H9 (cell line): ENCODE measurements at regions not wholly inside any gene's neighbourhood (a gene's known extent, or its start where the extent isn't known, plus 50 kb on each side); places are given as distances from the start of the nearest gene placed in this dataset.

Source experiments
- DNase-seq: peaks from one replicate; pipeline ENCODE4 v3.0.0-alpha.2; 2017
- H2AFZ ChIP-seq: one replicate; pipeline ENCODE4 v1.6.1; 2013; ENCODE audit warnings: mild to moderate bottlenecking, low read length, control low read depth, moderate library complexity
- H2AK5ac ChIP-seq: 2 replicates; pipeline ENCODE4 v1.6.1; 2013; ENCODE audit warnings: low read length, control low read depth, mixed read lengths; ENCODE audit not compliant: insufficient read length
- H2BK120ac ChIP-seq: one replicate; pipeline ENCODE4 v1.6.1; 2013; ENCODE audit warnings: low read depth, mild to moderate bottlenecking, low read length, control low read depth, inconsistent platforms; ENCODE audit not compliant: poor library complexity, severe bottlenecking
- H2BK12ac ChIP-seq: 2 replicates; pipeline ENCODE4 v1.6.1; 2013; ENCODE audit warnings: low read length, control low read depth, mixed read lengths, low read depth; ENCODE audit not compliant: insufficient read length
- H2BK15ac ChIP-seq: 2 replicates; pipeline ENCODE4 v1.6.1; 2013; ENCODE audit warnings: low read depth, low read length, control low read depth
- H2BK20ac ChIP-seq: one replicate; pipeline ENCODE4 v1.6.1; 2013; ENCODE audit warnings: low read depth, mild to moderate bottlenecking, low read length, control low read depth, inconsistent platforms; ENCODE audit not compliant: poor library complexity, severe bottlenecking
- H2BK5ac ChIP-seq: 2 replicates; pipeline ENCODE4 v1.6.1; 2013; ENCODE audit warnings: low read length, control low read depth, mixed read lengths; ENCODE audit not compliant: insufficient read length
- H3K14ac ChIP-seq: 2 replicates; pipeline ENCODE4 v1.6.1; 2013; ENCODE audit warnings: low read length, control low read depth; ENCODE audit not compliant: insufficient read depth
- H3K18ac ChIP-seq: 2 replicates; pipeline ENCODE4 v1.6.1; 2013; ENCODE audit warnings: low read depth, mild to moderate bottlenecking, mixed read lengths, low read length, control low read depth; ENCODE audit not compliant: insufficient read length
- H3K23ac ChIP-seq: 2 replicates; pipeline ENCODE4 v1.6.1; 2013; ENCODE audit warnings: low read length, control low read depth, mixed read lengths, low read depth; ENCODE audit not compliant: insufficient read length
- H3K23me2 ChIP-seq: 2 replicates; pipeline ENCODE4 v1.6.1; 2013; ENCODE audit warnings: low read depth, mild to moderate bottlenecking, mixed read lengths, low read length, control low read depth; ENCODE audit not compliant: insufficient read length, poor library complexity, severe bottlenecking
- H3K27ac ChIP-seq: 2 replicates; pipeline ENCODE4 v1.5.1; 2013; ENCODE audit warnings: low read length, control low read depth, mixed read lengths, low read depth; ENCODE audit not compliant: insufficient read length
- H3K27me3 ChIP-seq: 2 replicates; pipeline ENCODE4 v1.6.1; 2013; ENCODE audit warnings: low read length, control low read depth, inconsistent platforms; ENCODE audit not compliant: insufficient read depth
- H3K4ac ChIP-seq: 2 replicates; pipeline ENCODE4 v1.6.1; 2013; ENCODE audit warnings: low read depth, mild to moderate bottlenecking, control low read depth, inconsistent platforms, low read length, moderate library complexity
- H3K4me1 ChIP-seq: 2 replicates; pipeline ENCODE4 v1.6.1; 2013; ENCODE audit warnings: low read length, control low read depth, inconsistent platforms; ENCODE audit not compliant: insufficient read depth
- H3K4me2 ChIP-seq: 2 replicates; pipeline ENCODE4 v1.6.1; 2013; ENCODE audit warnings: low read length, control low read depth, mixed read lengths; ENCODE audit not compliant: insufficient read length, insufficient read depth
- H3K56ac ChIP-seq: 2 replicates; pipeline ENCODE4 v1.6.1; 2013; ENCODE audit warnings: low read depth, mild to moderate bottlenecking, mixed read lengths, low read length, control low read depth; ENCODE audit not compliant: insufficient read length
- H3K79me1 ChIP-seq: 2 replicates; pipeline ENCODE4 v1.6.1; 2013; ENCODE audit warnings: low read depth, mild to moderate bottlenecking, moderate library complexity, low read length, control low read depth, inconsistent platforms; ENCODE audit not compliant: insufficient read depth, poor library complexity, severe bottlenecking
- H3K79me2 ChIP-seq: 2 replicates; pipeline ENCODE4 v1.6.1; 2013; ENCODE audit warnings: low read length, control low read depth, inconsistent platforms; ENCODE audit not compliant: insufficient read depth
- H3K9ac ChIP-seq: 2 replicates; pipeline ENCODE4 v1.6.1; 2013; ENCODE audit warnings: low read length, control low read depth, mixed read lengths; ENCODE audit not compliant: insufficient read length; ENCODE audit errors: extremely low read depth
- H3K9me3 ChIP-seq: one replicate; pipeline ENCODE4 v1.6.1; 2013; ENCODE audit warnings: low read depth, low read length, inconsistent platforms; ENCODE audit not compliant: control insufficient read depth
- H3T11ph ChIP-seq: one replicate; pipeline ENCODE4 v1.6.1; 2013; ENCODE audit warnings: mild to moderate bottlenecking, low read length, control low read depth, inconsistent platforms
- H4K20me1 ChIP-seq: one replicate; pipeline ENCODE4 v1.6.1; 2013; ENCODE audit not compliant: control insufficient read depth, insufficient read length, insufficient read depth
- H4K5ac ChIP-seq: 2 replicates; pipeline ENCODE4 v1.6.1; 2013; ENCODE audit warnings: low read depth, mild to moderate bottlenecking, mixed read lengths, low read length, control low read depth; ENCODE audit not compliant: insufficient read length
- H4K8ac ChIP-seq: replicated peaks from 2 replicates; pipeline ENCODE4 v1.6.1; 2013; ENCODE audit warnings: low read length, control low read depth, mixed read lengths, low read depth; ENCODE audit not compliant: insufficient read length
- H4K91ac ChIP-seq: 2 replicates; pipeline ENCODE4 v1.6.1; 2013; ENCODE audit warnings: low read depth, mild to moderate bottlenecking, moderate library complexity, mixed read lengths, low read length, control low read depth; ENCODE audit not compliant: insufficient read length
- H3K27ac Mint-ChIP-seq, 3 experiments: 2 replicates in 2 of 3; 3 replicates in 1 of 3; pipeline ENCODE4 v1.8.0; 2020 to 2021; ENCODE audit warnings: mixed read lengths in 3 of 3, mild to moderate bottlenecking in 1 of 3, moderate library complexity in 1 of 3
- H3K27me3 Mint-ChIP-seq: 2 replicates; pipeline ENCODE4 v1.8.0; 2021; ENCODE audit warnings: low read depth, mild to moderate bottlenecking, moderate library complexity, mixed read lengths
- H3K36me3 Mint-ChIP-seq, 3 experiments: 2 replicates in 2 of 3; 3 replicates in 1 of 3; pipeline ENCODE4 v1.8.0; 2020 to 2021; ENCODE audit warnings: low read depth in 3 of 3, mixed read lengths in 3 of 3; ENCODE audit not compliant: insufficient read depth in 1 of 3
- H3K4me1 Mint-ChIP-seq, 2 experiments: 2 replicates each; pipeline ENCODE4 v1.8.0; 2020; ENCODE audit warnings: mixed read lengths in 2 of 2
- H3K4me3 Mint-ChIP-seq, 2 experiments: 2 replicates in 1 of 2; 3 replicates in 1 of 2; pipeline ENCODE4 v1.8.0; 2020 to 2021; ENCODE audit warnings: mild to moderate bottlenecking in 2 of 2, mixed read lengths in 2 of 2, moderate library complexity in 1 of 2
- H3K9me3 Mint-ChIP-seq, 2 experiments: 2 replicates in 1 of 2; 3 replicates in 1 of 2; pipeline ENCODE4 v1.8.0; 2020; ENCODE audit warnings: mild to moderate bottlenecking in 2 of 2, mixed read lengths in 2 of 2, moderate library complexity in 1 of 2
- WGBS: extraction: QIAGEN DNeasy Blood & Tissue Kit; methylation state at CpG from one replicate; pipeline ENCODE4 v1.1.7; 2013; ENCODE audit warnings: missing lambda C conversion rate, low lambda C conversion rate, mixed read lengths; ENCODE audit not compliant: insufficient read length; ENCODE audit errors: extremely low coverage; 5-methylcytosine and 5-hydroxymethylcytosine counted together
- TF ChIP-seq, protein P1 (sequence below): fragments of 200-600 bp; sonication (generic); conservative IDR thresholded peaks from 3 replicates; pipeline ENCODE4 v1.8.0; 2021; ENCODE audit warnings: antibody characterized with exemption, mild to moderate bottlenecking

DNA sequence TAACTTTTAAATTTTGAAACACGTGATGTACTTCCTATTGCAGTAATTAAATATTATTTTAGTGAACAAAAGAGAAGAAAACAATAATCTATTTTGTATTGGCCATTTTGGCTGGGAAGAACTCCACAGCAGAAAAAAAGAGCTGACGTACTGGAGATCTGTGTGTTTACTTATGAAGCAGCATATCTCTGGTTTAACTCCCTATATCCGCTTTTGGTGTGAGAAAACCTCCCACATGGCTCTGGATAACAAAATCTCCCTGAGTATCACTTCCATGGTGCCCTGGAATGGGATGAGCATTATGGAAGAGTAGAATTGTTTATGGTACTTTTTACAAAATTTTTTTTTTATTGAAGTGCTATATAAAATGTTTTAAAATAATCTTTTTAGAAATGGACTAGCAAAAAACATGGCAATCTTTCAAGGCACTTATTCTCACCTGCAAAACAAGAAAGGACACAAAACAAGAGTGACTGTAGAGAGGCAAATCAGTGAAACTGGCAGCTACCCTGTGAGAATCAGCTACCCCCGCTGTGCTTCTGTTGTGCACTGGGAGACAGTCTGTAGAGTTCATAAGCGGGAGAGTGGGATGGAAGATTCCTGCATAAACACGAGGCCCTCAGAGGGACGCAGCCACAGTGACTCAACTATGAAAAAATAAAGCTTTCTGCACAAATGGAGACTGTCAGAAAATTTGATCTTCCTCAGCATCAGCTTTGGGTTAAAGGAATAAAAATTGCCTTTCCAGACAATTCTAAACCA, 762.2 kb upstream of the HS6ST1 start:
- no peak overlapping the region for H2BK120ac ChIP-seq
- H4K91ac ChIP-seq, result no peak overlapping the region
- TF ChIP-seq, protein P1, sequence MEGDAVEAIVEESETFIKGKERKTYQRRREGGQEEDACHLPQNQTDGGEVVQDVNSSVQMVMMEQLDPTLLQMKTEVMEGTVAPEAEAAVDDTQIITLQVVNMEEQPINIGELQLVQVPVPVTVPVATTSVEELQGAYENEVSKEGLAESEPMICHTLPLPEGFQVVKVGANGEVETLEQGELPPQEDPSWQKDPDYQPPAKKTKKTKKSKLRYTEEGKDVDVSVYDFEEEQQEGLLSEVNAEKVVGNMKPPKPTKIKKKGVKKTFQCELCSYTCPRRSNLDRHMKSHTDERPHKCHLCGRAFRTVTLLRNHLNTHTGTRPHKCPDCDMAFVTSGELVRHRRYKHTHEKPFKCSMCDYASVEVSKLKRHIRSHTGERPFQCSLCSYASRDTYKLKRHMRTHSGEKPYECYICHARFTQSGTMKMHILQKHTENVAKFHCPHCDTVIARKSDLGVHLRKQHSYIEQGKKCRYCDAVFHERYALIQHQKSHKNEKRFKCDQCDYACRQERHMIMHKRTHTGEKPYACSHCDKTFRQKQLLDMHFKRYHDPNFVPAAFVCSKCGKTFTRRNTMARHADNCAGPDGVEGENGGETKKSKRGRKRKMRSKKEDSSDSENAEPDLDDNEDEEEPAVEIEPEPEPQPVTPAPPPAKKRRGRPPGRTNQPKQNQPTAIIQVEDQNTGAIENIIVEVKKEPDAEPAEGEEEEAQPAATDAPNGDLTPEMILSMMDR, result no peak
- no peak overlapping the region for H3K4me3 Mint-ChIP-seq
- no peak overlapping the region for H3K4ac ChIP-seq
- H3K18ac ChIP-seq, result no peak overlapping the region
- H3K14ac ChIP-seq, result no peak overlapping the region
- no peaks in the 10 kb centered on the region for H3K9me3 ChIP-seq
- H4K20me1 ChIP-seq, result no peaks in the 10 kb centered on the region
- H3K23ac ChIP-seq, result no peak overlapping the region
- no peak overlapping the region for H2BK15ac ChIP-seq
- H2BK5ac ChIP-seq, result no peak overlapping the region
- H3K36me3 Mint-ChIP-seq, result no peaks in the 10 kb centered on the region
- H4K5ac ChIP-seq, result no peak overlapping the region
- no peak overlapping the region for H3K27ac ChIP-seq
- no peaks in the 10 kb centered on the region for H3K9me3 Mint-ChIP-seq
- no CpG with 5 or more reads among the region's 7 CpGs for WGBS
- peaks cover 32 to 33% of the 10 kb centered on the region in 2 experiments for H3K4me1 Mint-ChIP-seq
- H3K27ac Mint-ChIP-seq, result no peak overlapping the region
- no peak overlapping the region for H2BK12ac ChIP-seq
- DNase-seq, result no peak
- H3T11ph ChIP-seq, result no peak overlapping the region
- no peaks in the 10 kb centered on the region for H3K23me2 ChIP-seq
- no peak overlapping the region for H2AK5ac ChIP-seq
- H3K4me2 ChIP-seq, result no peak overlapping the region
- H3K27me3 ChIP-seq, result no peaks in the 10 kb centered on the region
- H3K79me2 ChIP-seq, result no peaks in the 10 kb centered on the region
- H3K56ac ChIP-seq, result no peak overlapping the region
- H4K8ac ChIP-seq, result no peak overlapping the region
- H2AFZ ChIP-seq, result no peak overlapping the region
- H3K9ac ChIP-seq, result no peak overlapping the region
- H3K27me3 Mint-ChIP-seq, result no peaks in the 10 kb centered on the region; the same call in 1 of the 2 replicates
- no peaks in the 10 kb centered on the region; the same call in 1 of the 2 replicates for H3K4me1 ChIP-seq
- no peak overlapping the region for H2BK20ac ChIP-seq
- no peaks in the 10 kb centered on the region for H3K79me1 ChIP-seq
